GM19395 (cell line): ENCODE measurements at regions not wholly inside any gene's neighbourhood (a gene's known extent, or its start where the extent isn't known, plus 50 kb on each side); places are given as distances from the start of the nearest gene placed in this dataset.
"Not testable (repeated sequence)": the region's sequence is repeated elsewhere in the genome, so short reads cannot be mapped to it uniquely, and the experiment has no call there.

ENCODE experiments used
- ATAC-seq: cut with Tn5 transposase; IDR thresholded peaks from one replicate; pipeline ENCODE4 v1.9.1; 2021; ENCODE audit warnings: mild to moderate bottlenecking, moderate library complexity; ENCODE audit not compliant: unreplicated experiment

- ATAC-seq = no peak
These were observed 308.3 kb downstream of the NR2F2 start for GRCh38 chr15:96638793-96639192.

GRCh38 chr15:96645796-96646195 is 315.3 kb downstream of the NR2F2 start:
- ATAC-seq = no peak

GRCh38 chr15:96648866-96649265 is 318.4 kb downstream of the NR2F2 start:
- no peak for ATAC-seq

GRCh38 chr15:96657096-96657495 is 326.6 kb downstream of the NR2F2 start:
- no peak for ATAC-seq

GRCh38 chr15:96666979-96667378 is 336.5 kb downstream of the NR2F2 start:
- not testable (repeated sequence) for ATAC-seq

- ATAC-seq = no peak
These were observed 339.9 kb downstream of the NR2F2 start for GRCh38 chr15:96670389-96670788.

GRCh38 chr15:96672629-96673028 is 342.1 kb downstream of the NR2F2 start:
- no peak for ATAC-seq

GRCh38 chr15:96678386-96678785 is 347.9 kb downstream of the NR2F2 start:
- ATAC-seq = no peak

GRCh38 chr15:96687388-96688107 is 357.0 kb downstream of the NR2F2 start:
- ATAC-seq = no peak

- no peak for ATAC-seq
These were observed 360.2 kb downstream of the NR2F2 start for GRCh38 chr15:96690733-96691132.

- no peak for ATAC-seq
These were observed 362.3 kb downstream of the NR2F2 start for GRCh38 chr15:96692826-96693225.

- no peak for ATAC-seq
These were observed 363.0 kb downstream of the NR2F2 start for GRCh38 chr15:96693515-96693914.

GRCh38 chr15:96693990-96694517 is 363.6 kb downstream of the NR2F2 start:
- ATAC-seq = no peak

GRCh38 chr15:96695426-96695825 is 364.9 kb downstream of the NR2F2 start:
- no peak for ATAC-seq

- ATAC-seq = no peak
These were observed 369.4 kb downstream of the NR2F2 start for GRCh38 chr15:96699871-96700401.

GRCh38 chr15:96700555-96700954 is 370.1 kb downstream of the NR2F2 start:
- no peak for ATAC-seq

- no peak for ATAC-seq
These were observed 370.9 kb downstream of the NR2F2 start for GRCh38 chr15:96701443-96701842.

GRCh38 chr15:96701877-96702276 is 371.4 kb downstream of the NR2F2 start:
- ATAC-seq = no peak

- no peak for ATAC-seq
These were observed 372.1 kb downstream of the NR2F2 start for GRCh38 chr15:96702589-96702988.

GRCh38 chr15:96703091-96703490 is 372.6 kb downstream of the NR2F2 start:
- no peak for ATAC-seq

- ATAC-seq = no peak
These were observed 373.5 kb downstream of the NR2F2 start for GRCh38 chr15:96703794-96704550.

- ATAC-seq = no peak
These were observed 385.6 kb downstream of the NR2F2 start for GRCh38 chr15:96716075-96716474.
